Keratinocyte (primary cell): ENCODE measurements at regions not wholly inside any gene's neighbourhood (a gene's known extent, or its start where the extent isn't known, plus 50 kb on each side); places are given as distances from the start of the nearest gene placed in this dataset.

Experiments
- DNase-seq: peaks from one replicate; pipeline ENCODE4 v3.0.0-alpha.2; 2011; ENCODE audit warnings: low read depth, missing footprints, low spot score
- FAIRE-seq: peaks from 2 replicates; lab custom pipeline; 2011; peaks lifted over from hg19 to GRCh38; lab: Jason Lieb, UNC
- H2AFZ ChIP-seq: 2 replicates; pipeline ENCODE4 v1.6.0; 2012; ENCODE audit warnings: low read length, control low read depth, inconsistent platforms; ENCODE audit not compliant: control insufficient read depth
- H3K27ac ChIP-seq: 2 replicates; pipeline ENCODE4 v1.5.1; 2011; ENCODE audit warnings: low read length; ENCODE audit not compliant: control insufficient read depth, insufficient read depth
- H3K27me3 ChIP-seq: 3 replicates; pipeline ENCODE4 v1.6.0; 2011; ENCODE audit warnings: low read length; ENCODE audit not compliant: control insufficient read depth, insufficient read depth; ENCODE audit errors: extremely low read depth
- H3K36me3 ChIP-seq, 2 experiments: 2 replicates in 1 of 2; 3 replicates in 1 of 2; pipeline ENCODE4 v1.5.1; 2011; ENCODE audit warnings: low read length in 2 of 2, mild to moderate bottlenecking in 1 of 2; ENCODE audit not compliant: control insufficient read depth in 2 of 2, insufficient read depth in 2 of 2; ENCODE audit errors: extremely low read depth in 1 of 2
- H3K4me1 ChIP-seq: 3 replicates; pipeline ENCODE4 v1.5.1; 2011; ENCODE audit warnings: low read length; ENCODE audit not compliant: control insufficient read depth, insufficient read depth; ENCODE audit errors: extremely low read depth
- H3K4me2 ChIP-seq: 3 replicates; pipeline ENCODE4 v1.6.0; 2011; ENCODE audit warnings: low read depth, low read length; ENCODE audit not compliant: control insufficient read depth, insufficient read depth; ENCODE audit errors: extremely low read depth
- H3K4me3 ChIP-seq, 3 experiments: fragments of 200-600 bp in 1 of 3; sonication (generic) in 1 of 3; 2 replicates in 2 of 3; 3 replicates in 1 of 3; pipeline ENCODE4 v1.5.1; 2011 to 2016; ENCODE audit warnings: low read length in 3 of 3, mild to moderate bottlenecking in 3 of 3, control low read depth in 2 of 3, inconsistent platforms in 1 of 3, low read depth in 1 of 3, mixed read lengths in 1 of 3, mixed run types in 1 of 3, moderate library complexity in 1 of 3; ENCODE audit not compliant: control insufficient read depth in 2 of 3, insufficient read depth in 2 of 3; ENCODE audit errors: extremely low read depth in 1 of 3
- H3K79me2 ChIP-seq: 2 replicates; pipeline ENCODE4 v1.6.0; 2012; ENCODE audit warnings: low read length; ENCODE audit not compliant: control insufficient read depth, insufficient read depth
- H3K9ac ChIP-seq: 3 replicates; pipeline ENCODE4 v1.6.0; 2011; ENCODE audit warnings: low read length; ENCODE audit not compliant: control insufficient read depth, insufficient read depth; ENCODE audit errors: extremely low read depth
- H3K9me1 ChIP-seq: 3 replicates; pipeline ENCODE4 v1.6.0; 2011; ENCODE audit warnings: low read length; ENCODE audit not compliant: control insufficient read depth, insufficient read depth; ENCODE audit errors: extremely low read depth
- H3K9me3 ChIP-seq: 2 replicates; pipeline ENCODE4 v1.5.1; 2012; ENCODE audit warnings: low read depth, low read length; ENCODE audit not compliant: control insufficient read depth
- H4K20me1 ChIP-seq: 3 replicates; pipeline ENCODE4 v1.6.0; 2011; ENCODE audit warnings: low read length; ENCODE audit not compliant: control insufficient read depth, insufficient read depth; ENCODE audit errors: extremely low read depth
- CTCF ChIP-seq, 3 experiments: IDR thresholded peaks in 1 of 3; conservative IDR thresholded peaks in 1 of 3; optimal IDR thresholded peaks in 1 of 3; 2 replicates in 2 of 3; 3 replicates in 1 of 3; pipeline versions ENCODE3 to v1.5.1; 2011; ENCODE audit warnings: low read length in 3 of 3, mild to moderate bottlenecking in 3 of 3, moderate library complexity in 2 of 3, control low read depth in 1 of 3, inconsistent platforms in 1 of 3; ENCODE audit not compliant: insufficient read depth in 2 of 3; ENCODE audit errors: extremely low read depth in 1 of 3
- EZH2 ChIP-seq: IDR thresholded peaks from one replicate; pipeline ENCODE4 v1.6.1; 2012; ENCODE audit warnings: inconsistent platforms, mild to moderate bottlenecking, low read length, moderate library complexity
- dilution Hi-C: fragments of 300-500 bp; cut with MboI; formaldehyde crosslinking; loops from one replicate; pipeline ENCODE4 v1.7.0; 2020; ENCODE audit warnings: low sequenced_read_pairs; ENCODE audit not compliant: extremely low pct_ligation_motif_present

DNA sequence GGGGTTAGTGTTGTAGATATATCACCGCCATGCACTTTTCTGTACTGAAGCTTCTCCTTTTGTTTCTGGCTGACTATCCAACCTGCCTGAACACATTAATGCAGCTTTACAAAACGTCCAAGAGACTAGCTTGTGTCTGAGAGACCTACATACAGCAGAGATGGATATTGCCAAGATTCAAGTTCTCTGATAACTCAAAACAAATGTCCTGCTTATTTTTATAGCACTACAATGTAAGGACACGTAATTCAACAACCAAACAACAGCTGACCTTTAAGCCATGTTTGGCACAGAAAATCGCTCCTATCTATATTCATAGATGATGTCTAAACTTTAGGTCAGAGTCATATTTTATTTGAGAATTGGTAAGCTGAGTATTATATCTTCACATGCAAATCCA, 76.2 kb upstream of the NTRK2 start:
- dilution Hi-C loops = no loop called here
- Histone ChIP-seq H3K27me3 (peaks cover 3% of the 10 kb centered on the region), H3K4me2 (no peak overlapping the region), H3K4me3 (no peak overlapping the region), H3K79me2 (no peaks in the 10 kb centered on the region), H3K9me3 (no peaks in the 10 kb centered on the region), H3K36me3 (no peaks in the 10 kb centered on the region), H3K9ac (no peak overlapping the region), H3K9me1 (no peaks in the 10 kb centered on the region), H3K4me1 (no peaks in the 10 kb centered on the region), H3K27ac (no peak overlapping the region), H4K20me1 (no peaks in the 10 kb centered on the region), H2AFZ (no peak overlapping the region)
- DNase-seq (no peak), FAIRE-seq (no peak)
- TF ChIP-seq EZH2 (no peak), CTCF (optimal IDR thresholded peaks at IDR 0.05 in 1 of 3, IDR thresholded peaks at IDR 0.05 in 1 of 3, conservative IDR thresholded peaks at IDR 0.05 in 1 of 3; ENCODE audit: extremely low read depth in 1 of 3, insufficient read depth in 2 of 3, low read length in 3 of 3) (no peak)

DNA sequence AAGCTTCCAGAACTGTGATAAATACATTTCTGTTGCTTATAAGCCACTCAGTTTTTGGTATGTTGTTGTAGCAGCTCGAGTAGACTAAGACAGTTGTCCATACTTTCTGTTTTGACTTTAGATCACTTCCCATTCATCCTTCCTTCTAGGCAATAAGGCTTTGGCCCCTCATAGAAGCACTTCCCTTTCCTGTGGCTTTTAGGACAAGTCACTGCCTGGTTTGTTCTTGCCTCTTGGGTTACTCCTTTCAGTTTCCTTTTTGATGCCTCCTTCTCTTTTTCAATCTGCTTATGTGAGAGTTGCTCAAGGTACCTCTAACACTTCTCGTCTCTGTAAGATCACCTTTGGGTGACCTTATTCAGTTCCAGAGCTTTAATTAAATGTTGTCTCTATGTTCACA, 72.4 kb upstream of the NTRK2 start:
- H3K27ac ChIP-seq = no peak overlapping the region
- H3K4me2 ChIP-seq = no peak overlapping the region
- no peak for FAIRE-seq
- H3K4me1 ChIP-seq = no peaks in the 10 kb centered on the region
- H3K9me1 ChIP-seq = no peaks in the 10 kb centered on the region
- no peak for TF ChIP-seq CTCF (optimal IDR thresholded peaks at IDR 0.05 in 1 of 3, IDR thresholded peaks at IDR 0.05 in 1 of 3, conservative IDR thresholded peaks at IDR 0.05 in 1 of 3; ENCODE audit: extremely low read depth in 1 of 3, insufficient read depth in 2 of 3, low read length in 3 of 3)
- dilution Hi-C loops = no loop called here
- H2AFZ ChIP-seq = no peak overlapping the region
- H3K9ac ChIP-seq = no peak overlapping the region
- H4K20me1 ChIP-seq = no peaks in the 10 kb centered on the region
- no peaks in the 10 kb centered on the region for H3K36me3 ChIP-seq
- DNase-seq = no peak
- H3K4me3 ChIP-seq = no peak overlapping the region
- H3K27me3 ChIP-seq = no peaks in the 10 kb centered on the region
- H3K79me2 ChIP-seq = no peaks in the 10 kb centered on the region
- H3K9me3 ChIP-seq = no peaks in the 10 kb centered on the region
